ENCODE measurements at regions not wholly inside any gene's neighbourhood (a gene's known extent, or its start where the extent isn't known, plus 50 kb on each side); places are given as distances from the start of the nearest gene placed in this dataset.
"Not testable (repeated sequence)": the region's sequence is repeated elsewhere in the genome, so short reads cannot be mapped to it uniquely, and the experiment has no call there.

GRCh38 chr12:107144441-107144840 lies 51.1 kb upstream of the CRY1 start:
- no peak for DNase-seq (ENCODE audit: low spot score)

- DNase-seq (ENCODE audit: low spot score) = no peak
These were observed 51.6 kb upstream of the CRY1 start for GRCh38 chr12:107144990-107145389.

- no peak for DNase-seq (ENCODE audit: low spot score)
These were observed 52.0 kb upstream of the CRY1 start for GRCh38 chr12:107145397-107145796.

GRCh38 chr12:107148107-107148506 lies 54.8 kb upstream of the CRY1 start:
- DNase-seq (ENCODE audit: low spot score) = no peak

- DNase-seq (ENCODE audit: low spot score) = no peak
These were observed 59.0 kb upstream of the CRY1 start for GRCh38 chr12:107152315-107152714.

- DNase-seq (ENCODE audit: low spot score) = no peak
These were observed 66.1 kb upstream of the CRY1 start for GRCh38 chr12:107159384-107159900.

- DNase-seq (ENCODE audit: low spot score) = no peak
These were observed 70.1 kb upstream of the CRY1 start for GRCh38 chr12:107163413-107163812.

GRCh38 chr12:107164392-107164791 lies 71.0 kb upstream of the CRY1 start:
- DNase-seq (ENCODE audit: low spot score) = no peak

- no peak for DNase-seq (ENCODE audit: low spot score)
These were observed 72.2 kb upstream of the CRY1 start for GRCh38 chr12:107165581-107165980.

- DNase-seq (ENCODE audit: low spot score) = no peak
These were observed 74.4 kb upstream of the CRY1 start for GRCh38 chr12:107167756-107168155.

- DNase-seq (ENCODE audit: low spot score) = no peak
These were observed 75.9 kb upstream of the CRY1 start for GRCh38 chr12:107169200-107169599.

- no peak for DNase-seq (ENCODE audit: low spot score)
These were observed 85.4 kb upstream of the CRY1 start for GRCh38 chr12:107178776-107179175.

GRCh38 chr12:107179871-107180270 lies 86.5 kb upstream of the CRY1 start:
- DNase-seq (ENCODE audit: low spot score) = no peak

- no peak for DNase-seq (ENCODE audit: low spot score)
These were observed 86.9 kb upstream of the CRY1 start for GRCh38 chr12:107180272-107180671.

- no peak for DNase-seq (ENCODE audit: low spot score)
These were observed 91.1 kb upstream of the CRY1 start for GRCh38 chr12:107184359-107184930.

GRCh38 chr12:107196681-107197080 lies 103.3 kb upstream of the CRY1 start:
- no peak for DNase-seq (ENCODE audit: low spot score)

- DNase-seq (ENCODE audit: low spot score) = no peak
These were observed 107.0 kb upstream of the CRY1 start for GRCh38 chr12:107200394-107200793.

GRCh38 chr12:107207931-107208525 lies 114.7 kb upstream of the CRY1 start:
- no peak for DNase-seq (ENCODE audit: low spot score)

GRCh38 chr12:107209700-107210099 lies 116.4 kb upstream of the CRY1 start:
- DNase-seq (ENCODE audit: low spot score) = not testable (repeated sequence)

GRCh38 chr12:107214373-107214773 lies 121.0 kb upstream of the CRY1 start:
- DNase-seq (ENCODE audit: low spot score) = not testable (repeated sequence)

GRCh38 chr12:107216411-107216810 lies 123.1 kb upstream of the CRY1 start:
- not testable (repeated sequence) for DNase-seq (ENCODE audit: low spot score)

- no peak for DNase-seq (ENCODE audit: low spot score)
These were observed 126.0 kb upstream of the CRY1 start for GRCh38 chr12:107219301-107219700.

- no peak for DNase-seq (ENCODE audit: low spot score)
These were observed 128.6 kb upstream of the CRY1 start for GRCh38 chr12:107221913-107222312.

- no peak for DNase-seq (ENCODE audit: low spot score)
These were observed 130.5 kb upstream of the CRY1 start for GRCh38 chr12:107223821-107224220.
